Ovary (tissue), 7 donors: ENCODE measurements at regions not wholly inside any gene's neighbourhood (a gene's known extent, or its start where the extent isn't known, plus 50 kb on each side); places are given as distances from the start of the nearest gene placed in this dataset.
"Not testable (repeated sequence)": the region's sequence is repeated elsewhere in the genome, so short reads cannot be mapped to it uniquely, and the experiment has no call there.

Experiments used
- DNase-seq, 5 donors: peaks; one replicate each; pipeline ENCODE4 v3.0.0-alpha.2; 2019 to 2020
- H3K27ac ChIP-seq, 2 donors: fragments of 200-600 bp; one replicate each; pipeline versions ENCODE4 v1.5.1 to v1.8.0; 2019 to 2022
- H3K27me3 ChIP-seq: fragments of 200-600 bp; one replicate; pipeline ENCODE4 v1.8.0; 2022
- H3K36me3 ChIP-seq: fragments of 200-600 bp; sonication (generic); one replicate; pipeline ENCODE4 v1.5.1; 2019
- H3K4me1 ChIP-seq: one replicate; pipeline ENCODE4 v1.8.1; 2013; ENCODE audit warnings: mild to moderate bottlenecking, moderate library complexity; ENCODE audit not compliant: insufficient read depth
- H3K4me3 ChIP-seq: fragments of 200-600 bp; sonication (generic); one replicate; pipeline ENCODE4 v1.5.1; 2017
- H3K9me3 ChIP-seq, 2 donors: fragments of 200-600 bp in 1 of 2; sonication (generic) in 1 of 2; one replicate each; pipeline versions ENCODE4 v1.5.1 to v1.8.1; 2013 to 2019; ENCODE audit warnings: mild to moderate bottlenecking in 1 of 2, moderate library complexity in 1 of 2
- WGBS, 3 donors: extraction: QIAGEN DNeasy Blood & Tissue Kit in 1 of 3; methylation state at CpG; one replicate each; pipeline versions ENCODE4 v1.1.5 to v1.1.7; 2013 to 2017; 5-methylcytosine and 5-hydroxymethylcytosine counted together
- intact Hi-C, 4 donors: fragments of 100-400 bp; cut with DNase I; formaldehyde crosslinking; loops; one replicate each; pipeline versions ENCODE4 v1.11.0 to v1.15.1; 2022 to 2023
- donor health status: DM: no; HTN: no; CAD: no; lungs with moderate emphysema.
- donor health status: DM: no; HTN: no; CAD: no.
- donor health status: Bipolar disorder and iron deficiency.
- donor health status: DM: no; HTN: no; CAD: no.
- donor health status: DM: yes; HTN: yes; CAD: no.

DNA sequence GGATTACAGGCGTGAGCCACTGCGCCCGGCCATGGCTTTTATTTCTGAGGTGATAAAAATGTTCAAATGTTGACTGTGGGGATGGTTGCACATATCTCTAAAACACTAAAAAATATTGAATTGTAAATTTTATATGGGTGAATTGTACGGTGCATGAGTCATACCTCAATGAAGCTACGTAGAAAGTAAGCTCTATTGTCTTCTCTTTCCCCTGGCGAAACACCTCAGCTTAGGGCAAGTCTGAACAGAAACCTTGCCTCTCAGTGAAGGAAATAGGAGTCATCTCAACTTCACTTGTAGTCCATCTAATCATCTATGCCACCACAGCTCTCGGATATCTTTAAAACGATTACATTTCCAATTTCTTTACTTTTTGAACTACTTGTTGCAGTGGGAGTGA is 238.2 kb downstream of the SPATA31A6 start:
- DNase-seq, intact Hi-C loops, H3K9me3 ChIP-seq, H3K4me3 ChIP-seq, H3K4me1 ChIP-seq, H3K27ac ChIP-seq, H3K36me3 ChIP-seq, H3K27me3 ChIP-seq: not testable (repeated sequence)
- WGBS, 3 donors, result 87 to 94% (median 90%) methylated on average over 8 of the region's 8 CpGs

DNA sequence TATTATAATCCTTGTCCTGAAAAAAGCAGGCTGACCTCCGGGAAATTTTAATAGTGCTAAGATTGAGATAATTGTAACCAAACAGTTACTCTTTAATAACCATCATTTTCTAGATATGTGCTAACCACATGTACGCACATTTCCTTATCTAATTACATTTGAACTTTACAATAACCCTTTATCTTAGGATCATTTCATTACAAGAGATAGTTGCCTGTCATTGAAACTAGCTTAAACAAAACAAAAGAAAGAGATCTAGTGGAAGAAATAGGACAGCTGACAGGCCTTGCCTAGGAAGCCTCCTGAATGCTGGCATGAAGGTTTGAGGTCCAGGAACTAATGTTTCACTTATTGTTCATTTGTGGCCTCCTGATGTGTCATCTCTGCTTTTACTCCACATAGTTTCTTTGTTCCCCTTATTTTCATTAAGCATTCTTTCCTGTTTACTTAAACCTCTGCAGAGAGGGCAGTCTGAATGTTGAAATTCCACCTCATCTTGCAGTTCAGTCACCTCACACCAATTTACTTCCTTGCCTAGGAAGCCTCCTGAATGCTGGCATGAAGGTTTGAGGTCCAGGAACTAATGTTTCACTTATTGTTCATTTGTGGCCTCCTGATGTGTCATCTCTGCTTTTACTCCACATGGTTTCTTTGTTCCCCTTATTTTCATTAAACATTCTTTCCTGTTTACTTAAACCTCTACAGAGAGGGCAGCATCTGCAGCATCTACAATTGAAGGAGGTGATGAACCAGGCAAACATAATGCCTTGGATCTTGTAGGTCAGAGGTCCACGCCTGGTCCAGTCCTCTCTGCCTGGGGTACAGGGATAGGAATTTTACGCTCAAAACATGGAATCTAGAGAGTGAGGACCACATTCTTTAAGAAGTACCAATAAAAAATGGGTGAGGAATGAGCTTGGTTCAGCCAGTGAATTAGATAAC is 247.5 kb downstream of the SPATA31A6 start:
- H3K27me3 ChIP-seq, intact Hi-C loops, DNase-seq, H3K4me1 ChIP-seq, H3K4me3 ChIP-seq, H3K36me3 ChIP-seq, H3K9me3 ChIP-seq, H3K27ac ChIP-seq: not testable (repeated sequence)
- WGBS, 3 donors, result 46 to 56% (median 53%) methylated on average over 4 of the region's 4 CpGs

DNA sequence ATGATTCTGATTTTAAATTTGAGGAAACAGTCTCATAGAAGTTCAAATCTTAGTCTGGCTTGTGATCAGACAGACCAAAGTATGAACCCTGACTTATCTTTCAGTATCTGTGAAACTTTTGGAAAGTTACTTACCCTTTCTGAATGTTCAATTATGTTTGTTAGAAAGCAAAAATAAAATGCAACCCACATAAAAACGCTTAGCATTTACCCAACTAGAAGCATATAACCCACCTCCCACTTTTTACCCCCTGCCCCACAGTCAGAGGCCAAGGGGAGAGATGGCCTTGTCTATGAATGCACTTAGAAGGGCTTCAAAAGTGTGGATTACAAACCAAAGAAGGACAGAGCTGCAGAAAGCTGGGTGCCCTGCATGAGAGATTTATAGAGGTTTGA is 248.2 kb downstream of the SPATA31A6 start:
- H3K27ac ChIP-seq, intact Hi-C loops, H3K9me3 ChIP-seq, H3K27me3 ChIP-seq, DNase-seq, H3K4me3 ChIP-seq, H3K36me3 ChIP-seq, H3K4me1 ChIP-seq: not testable (repeated sequence)
- 45 to 61% (median 50%) methylated on average over 1 of the region's 1 CpG for WGBS, 3 donors

GRCh38 chr9:42434844-42435714 is 251.6 kb downstream of the SPATA31A6 start:
- H3K9me3 ChIP-seq, H3K4me1 ChIP-seq, H3K4me3 ChIP-seq, intact Hi-C loops, H3K27ac ChIP-seq, H3K36me3 ChIP-seq, DNase-seq, H3K27me3 ChIP-seq: not testable (repeated sequence)
- 54 to 62% (median 55%) methylated on average over 14 of the region's 15 CpGs for WGBS, 3 donors

- DNase-seq, H3K4me1 ChIP-seq, H3K36me3 ChIP-seq, H3K9me3 ChIP-seq, H3K27ac ChIP-seq, H3K27me3 ChIP-seq, H3K4me3 ChIP-seq, intact Hi-C loops: not testable (repeated sequence)
- 74 to 95% (median 77%) methylated on average over 3 to 4 of the region's 4 CpGs for WGBS, 3 donors
Observed at GRCh38 chr9:42435715-42436342, 252.4 kb downstream of the SPATA31A6 start.

DNA sequence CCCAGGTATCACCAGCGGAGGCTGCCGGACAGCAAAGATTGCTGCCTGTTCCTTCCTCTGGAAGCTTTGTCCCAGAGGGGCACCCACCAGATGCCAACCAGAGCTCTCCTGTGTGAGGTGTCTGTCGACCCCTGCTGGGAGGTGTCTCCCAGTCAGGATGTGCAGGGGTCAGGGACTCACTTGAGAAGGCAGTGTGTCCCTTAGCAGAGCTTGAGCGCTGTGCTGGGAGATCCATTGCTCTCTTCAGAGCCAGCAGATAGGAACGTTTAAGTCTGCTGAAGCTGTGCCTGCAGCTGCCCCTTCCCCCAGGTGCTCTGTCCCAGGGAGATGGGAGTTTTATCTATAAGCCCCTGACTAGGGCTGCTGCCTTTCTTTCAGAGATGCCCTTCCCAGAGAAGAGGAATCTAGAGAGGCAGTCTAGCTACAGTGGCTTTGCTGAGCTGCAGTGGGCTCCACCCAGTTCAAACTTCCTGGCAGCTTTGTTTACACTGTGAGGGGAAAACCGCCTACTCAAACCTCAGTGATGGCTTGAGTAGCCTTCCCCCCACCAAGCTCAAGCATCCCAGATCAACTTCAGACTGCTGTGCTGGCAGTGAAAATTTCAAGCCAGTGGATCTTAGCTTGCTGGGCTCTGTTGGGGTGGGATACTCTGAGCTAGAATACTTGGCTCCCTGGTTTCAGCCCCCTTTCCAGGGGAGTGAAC is 253.7 kb downstream of the SPATA31A6 start:
- WGBS, 3 donors, result 46 to 100% (median 54%) methylated on average over 1 to 3 of the region's 6 CpGs
- intact Hi-C loops, DNase-seq, H3K27me3 ChIP-seq, H3K4me3 ChIP-seq, H3K4me1 ChIP-seq, H3K36me3 ChIP-seq, H3K27ac ChIP-seq, H3K9me3 ChIP-seq: not testable (repeated sequence)

DNA sequence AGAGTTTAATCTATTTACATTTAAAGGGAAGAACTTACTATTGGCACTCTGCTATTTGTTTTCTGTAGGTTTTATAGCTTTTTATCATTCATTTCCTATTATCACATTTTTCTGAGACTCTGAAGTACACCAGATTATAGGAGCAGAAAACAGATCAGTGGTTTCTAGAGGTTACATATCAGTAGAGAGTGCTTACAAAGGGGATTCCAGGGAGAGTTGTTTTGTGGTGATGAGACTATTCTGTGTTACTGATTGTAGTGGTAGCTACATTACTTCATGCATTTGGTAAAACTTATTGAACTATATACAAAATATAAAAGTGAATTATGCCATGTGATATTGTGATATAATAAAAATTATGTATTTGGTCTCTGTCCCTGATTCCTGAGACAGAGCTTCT is 259.2 kb downstream of the SPATA31A6 start:
- H3K27me3 ChIP-seq, H3K4me3 ChIP-seq, H3K9me3 ChIP-seq, H3K36me3 ChIP-seq, intact Hi-C loops, DNase-seq, H3K4me1 ChIP-seq, H3K27ac ChIP-seq: not testable (repeated sequence)

GRCh38 chr9:42443414-42443813 is 260.0 kb downstream of the SPATA31A6 start:
- H3K27ac ChIP-seq, H3K36me3 ChIP-seq, H3K9me3 ChIP-seq, H3K4me1 ChIP-seq, DNase-seq, H3K4me3 ChIP-seq, intact Hi-C loops, H3K27me3 ChIP-seq: not testable (repeated sequence)
- 44 to 72% (median 51%) methylated on average over 2 of the region's 2 CpGs for WGBS, 3 donors

- intact Hi-C loops, H3K4me1 ChIP-seq, DNase-seq, H3K36me3 ChIP-seq, H3K27me3 ChIP-seq, H3K27ac ChIP-seq, H3K4me3 ChIP-seq, H3K9me3 ChIP-seq: not testable (repeated sequence)
- WGBS, 3 donors, result 76 to 89% (median 89%) methylated on average over 2 of the region's 2 CpGs
Observed at GRCh38 chr9:42461436-42461835, 278.0 kb downstream of the SPATA31A6 start.

DNA sequence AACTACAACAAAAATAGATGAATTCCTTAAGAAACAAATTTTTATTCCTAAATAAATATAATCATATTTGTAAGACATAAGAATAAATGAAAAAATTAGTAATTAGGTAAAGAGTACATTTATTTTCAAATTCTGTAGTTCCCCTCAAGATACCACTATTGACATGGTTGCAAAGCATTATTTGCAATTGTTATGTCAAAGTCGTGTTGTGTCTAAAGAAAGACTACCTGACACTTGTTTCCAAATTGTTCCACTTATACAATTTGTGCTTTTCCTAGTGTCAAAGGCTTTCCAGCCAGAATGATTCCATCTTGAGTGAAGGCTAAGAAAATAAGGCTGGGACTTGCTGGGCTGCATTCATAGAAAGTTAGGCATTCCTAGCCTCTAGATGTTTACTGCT is 278.4 kb downstream of the SPATA31A6 start:
- H3K27ac ChIP-seq, H3K9me3 ChIP-seq, H3K27me3 ChIP-seq, H3K4me3 ChIP-seq, intact Hi-C loops, DNase-seq, H3K36me3 ChIP-seq, H3K4me1 ChIP-seq: not testable (repeated sequence)
- WGBS, 3 donors, result 52 to 65% (median 53%) methylated on average over 1 of the region's 1 CpG

GRCh38 chr9:42463981-42464380 is 280.5 kb downstream of the SPATA31A6 start:
- H3K4me3 ChIP-seq, H3K4me1 ChIP-seq, H3K36me3 ChIP-seq, H3K9me3 ChIP-seq, intact Hi-C loops, DNase-seq, H3K27me3 ChIP-seq, H3K27ac ChIP-seq: not testable (repeated sequence)
- WGBS, 3 donors, result 8 to 23% (median 14%) methylated on average over 3 of the region's 3 CpGs
